GM06990 (cell line): ENCODE measurements at regions not wholly inside any gene's neighbourhood (a gene's known extent, or its start where the extent isn't known, plus 50 kb on each side); places are given as distances from the start of the nearest gene placed in this dataset.

Source experiments
- DNase-seq: peaks from one replicate; pipeline ENCODE4 v3.0.0-alpha.2; 2011; ENCODE audit not compliant: insufficient read length; ENCODE audit errors: extremely low read depth
- H3K27me3 ChIP-seq: replicated peaks from 2 replicates; pipeline ENCODE4 v1.6.0; 2011; ENCODE audit warnings: low read length; ENCODE audit not compliant: control insufficient read depth, insufficient read depth
- H3K36me3 ChIP-seq: 2 replicates; pipeline ENCODE4 v1.5.1; 2011; ENCODE audit warnings: low read length; ENCODE audit not compliant: control insufficient read depth, insufficient read depth
- H3K4me3 ChIP-seq: replicated peaks from 2 replicates; pipeline ENCODE4 v1.5.1; 2011; ENCODE audit warnings: low read depth, mild to moderate bottlenecking, control low read depth, low read length
- TF ChIP-seq, protein P1 (sequence below): IDR thresholded peaks from 2 replicates; pipeline ENCODE4 v1.5.1; 2011; ENCODE audit warnings: low read length, control low read depth, mild to moderate bottlenecking, inconsistent platforms; ENCODE audit not compliant: insufficient read depth, poor library complexity, severe bottlenecking

- TF ChIP-seq, protein P1, sequence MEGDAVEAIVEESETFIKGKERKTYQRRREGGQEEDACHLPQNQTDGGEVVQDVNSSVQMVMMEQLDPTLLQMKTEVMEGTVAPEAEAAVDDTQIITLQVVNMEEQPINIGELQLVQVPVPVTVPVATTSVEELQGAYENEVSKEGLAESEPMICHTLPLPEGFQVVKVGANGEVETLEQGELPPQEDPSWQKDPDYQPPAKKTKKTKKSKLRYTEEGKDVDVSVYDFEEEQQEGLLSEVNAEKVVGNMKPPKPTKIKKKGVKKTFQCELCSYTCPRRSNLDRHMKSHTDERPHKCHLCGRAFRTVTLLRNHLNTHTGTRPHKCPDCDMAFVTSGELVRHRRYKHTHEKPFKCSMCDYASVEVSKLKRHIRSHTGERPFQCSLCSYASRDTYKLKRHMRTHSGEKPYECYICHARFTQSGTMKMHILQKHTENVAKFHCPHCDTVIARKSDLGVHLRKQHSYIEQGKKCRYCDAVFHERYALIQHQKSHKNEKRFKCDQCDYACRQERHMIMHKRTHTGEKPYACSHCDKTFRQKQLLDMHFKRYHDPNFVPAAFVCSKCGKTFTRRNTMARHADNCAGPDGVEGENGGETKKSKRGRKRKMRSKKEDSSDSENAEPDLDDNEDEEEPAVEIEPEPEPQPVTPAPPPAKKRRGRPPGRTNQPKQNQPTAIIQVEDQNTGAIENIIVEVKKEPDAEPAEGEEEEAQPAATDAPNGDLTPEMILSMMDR, result no peak
- H3K27me3 ChIP-seq, result no peaks in the 10 kb centered on the region
Measured at GRCh38 chr18:60570172-60570571, 197.6 kb upstream of the MC4R start.

DNA sequence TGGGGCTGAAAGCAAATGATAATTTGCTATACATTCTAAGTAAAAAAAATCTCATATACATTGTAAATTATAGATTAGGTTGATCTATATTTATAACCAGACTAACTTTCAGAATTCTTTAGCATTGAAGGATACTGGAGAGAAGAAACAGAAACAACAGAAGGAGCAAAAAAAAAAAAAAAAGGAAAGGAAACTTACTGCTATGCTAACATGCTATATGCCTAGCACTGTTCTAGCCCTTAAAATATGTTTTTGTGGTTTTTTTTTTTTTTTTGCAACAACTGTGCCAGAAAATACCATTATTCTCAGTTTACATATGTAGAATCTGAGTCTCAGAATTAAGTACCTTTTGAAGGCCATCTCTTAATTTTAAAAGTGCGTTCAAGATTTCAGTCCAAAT, 204.9 kb upstream of the MC4R start:
- no peaks in the 10 kb centered on the region for H3K36me3 ChIP-seq
- TF ChIP-seq, protein P1, result no peak
- no peak for DNase-seq
- H3K4me3 ChIP-seq, result no peak overlapping the region
- no peaks in the 10 kb centered on the region for H3K27me3 ChIP-seq

More at GRCh38 chr18:60570172-60570571, 197.6 kb upstream of the MC4R start:
- DNase-seq, result no peak
- H3K4me3 ChIP-seq, result no peak overlapping the region
- no peaks in the 10 kb centered on the region for H3K36me3 ChIP-seq

GRCh38 chr18:60585670-60586069, 213.1 kb upstream of the MC4R start:
- no peaks in the 10 kb centered on the region for H3K36me3 ChIP-seq
- TF ChIP-seq, protein P1, result no peak
- DNase-seq, result no peak
- H3K4me3 ChIP-seq, result no peak overlapping the region
- no peaks in the 10 kb centered on the region for H3K27me3 ChIP-seq

- H3K4me3 ChIP-seq, result no peak overlapping the region
- H3K27me3 ChIP-seq, result no peaks in the 10 kb centered on the region; the same call in 1 of the 2 replicates
- DNase-seq, result no peak
- H3K36me3 ChIP-seq, result no peaks in the 10 kb centered on the region
- TF ChIP-seq, protein P1, result no peak
Measured at GRCh38 chr18:60593249-60593648, 220.7 kb upstream of the MC4R start.

- peak; percentile 37 for DNase-seq
- Histone ChIP-seq H3K27me3 (no peaks in the 10 kb centered on the region; the same call in 1 of the 2 replicates), H3K36me3 (no peaks in the 10 kb centered on the region), H3K4me3 (no peak overlapping the region)
- TF ChIP-seq, protein P1, result no peak
Measured at GRCh38 chr18:60596928-60597327, 224.4 kb upstream of the MC4R start.

DNA sequence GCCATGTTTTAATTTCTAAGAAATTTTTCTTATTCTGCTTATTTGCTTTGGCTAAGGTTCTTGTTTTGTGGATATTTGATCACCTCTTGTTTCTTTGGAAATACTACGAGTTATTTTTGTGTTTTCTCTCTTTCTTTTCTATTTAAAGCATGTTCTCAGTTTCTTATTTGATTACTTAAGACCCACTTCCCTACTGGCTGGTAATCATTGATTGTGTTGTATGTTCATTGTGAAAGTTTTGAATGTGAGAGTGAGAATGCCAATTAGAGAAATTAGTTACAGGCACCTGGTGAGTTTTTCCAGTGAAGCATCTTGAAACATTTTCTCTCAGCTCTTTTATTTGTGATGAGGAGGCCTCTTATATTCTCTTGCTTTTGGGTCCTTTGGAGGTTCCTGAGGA, 226.7 kb upstream of the MC4R start:
- TF ChIP-seq, protein P1, result no peak
- Histone ChIP-seq H3K4me3 (no peak overlapping the region), H3K36me3 (no peaks in the 10 kb centered on the region), H3K27me3 (no peaks in the 10 kb centered on the region)
- DNase-seq, result peak; percentile 44
